Endodermal cell (in vitro differentiated cells): ENCODE measurements at regions not wholly inside any gene's neighbourhood (a gene's known extent, or its start where the extent isn't known, plus 50 kb on each side); places are given as distances from the start of the nearest gene placed in this dataset.

Source experiments
- DNase-seq: peaks from one replicate; pipeline ENCODE4 v3.0.0-alpha.2; 2017
- H3K27ac ChIP-seq: 2 replicates; pipeline ENCODE4 v1.5.1; 2013; ENCODE audit warnings: mild to moderate bottlenecking, low read depth, low read length, moderate library complexity
- H3K27me3 ChIP-seq: 2 replicates; pipeline ENCODE4 v1.6.1; 2013; ENCODE audit warnings: mild to moderate bottlenecking, low read length, moderate library complexity; ENCODE audit not compliant: insufficient read depth, control insufficient read depth, poor library complexity, severe bottlenecking
- H3K36me3 ChIP-seq: 2 replicates; pipeline ENCODE4 v1.7.0; 2013; ENCODE audit warnings: mild to moderate bottlenecking, low read length, moderate library complexity; ENCODE audit not compliant: control insufficient read depth, insufficient read depth
- H3K4me1 ChIP-seq: one replicate; pipeline ENCODE4 v1.7.0; 2013; ENCODE audit warnings: low read length; ENCODE audit not compliant: control insufficient read depth, insufficient read depth
- H3K4me3 ChIP-seq: 2 replicates; pipeline ENCODE4 v1.5.1; 2013; ENCODE audit warnings: mild to moderate bottlenecking, low read length, moderate library complexity
- H3K9ac ChIP-seq: 2 replicates; pipeline ENCODE4 v1.6.1; 2013; ENCODE audit warnings: mild to moderate bottlenecking, low read length, moderate library complexity; ENCODE audit not compliant: poor library complexity, severe bottlenecking; ENCODE audit errors: extremely low read depth
- H3K9me3 ChIP-seq: 2 replicates; pipeline ENCODE4 v1.6.1; 2013; ENCODE audit warnings: mild to moderate bottlenecking, low read length, moderate library complexity; ENCODE audit not compliant: control insufficient read depth
- H3K27ac Mint-ChIP-seq: 2 replicates; pipeline ENCODE4 v1.8.0; 2020; ENCODE audit warnings: mixed read lengths
- H3K27me3 Mint-ChIP-seq: 2 replicates; pipeline ENCODE4 v1.8.0; 2021; ENCODE audit warnings: mild to moderate bottlenecking, mixed read lengths; ENCODE audit not compliant: insufficient read depth
- H3K36me3 Mint-ChIP-seq: 2 replicates; pipeline ENCODE4 v1.8.0; 2020; ENCODE audit warnings: low read depth, mixed read lengths
- H3K4me1 Mint-ChIP-seq: 2 replicates; pipeline ENCODE4 v1.8.0; 2020; ENCODE audit warnings: mixed read lengths
- H3K4me3 Mint-ChIP-seq: 2 replicates; pipeline ENCODE4 v1.8.0; 2020; ENCODE audit warnings: mild to moderate bottlenecking, moderate library complexity, mixed read lengths
- H3K9me3 Mint-ChIP-seq: 2 replicates; pipeline ENCODE4 v1.8.0; 2020; ENCODE audit warnings: mild to moderate bottlenecking, mixed read lengths
- WGBS, 2 experiments: methylation state at CpG; one replicate each; pipeline versions ENCODE4 v1.1.5 to v1.1.7; 2013; ENCODE audit warnings: missing lambda C conversion rate in 2 of 2, mixed read lengths in 1 of 2; ENCODE audit not compliant: insufficient coverage in 1 of 2, insufficient read length in 1 of 2; 5-methylcytosine and 5-hydroxymethylcytosine counted together
- TF ChIP-seq, protein P1 (sequence below): fragments of 200-600 bp; sonication (generic); conservative IDR thresholded peaks from 2 replicates; pipeline ENCODE4 v1.5.0; 2021; ENCODE audit warnings: antibody characterized with exemption, mild to moderate bottlenecking

- no peaks in the 10 kb centered on the region for H3K9me3 ChIP-seq
- H3K4me3 Mint-ChIP-seq, result no peak overlapping the region
- H3K4me3 ChIP-seq, result no peak overlapping the region
- H3K27ac Mint-ChIP-seq, result no peak overlapping the region
- H3K27me3 ChIP-seq, result peaks cover 8% of the 10 kb centered on the region
- 89 to 90% methylated on average over 9 to 13 of the region's 13 CpGs for WGBS, 2 experiments
- H3K4me1 ChIP-seq, result no peaks in the 10 kb centered on the region
- H3K27ac ChIP-seq, result no peak overlapping the region
- TF ChIP-seq, protein P1, sequence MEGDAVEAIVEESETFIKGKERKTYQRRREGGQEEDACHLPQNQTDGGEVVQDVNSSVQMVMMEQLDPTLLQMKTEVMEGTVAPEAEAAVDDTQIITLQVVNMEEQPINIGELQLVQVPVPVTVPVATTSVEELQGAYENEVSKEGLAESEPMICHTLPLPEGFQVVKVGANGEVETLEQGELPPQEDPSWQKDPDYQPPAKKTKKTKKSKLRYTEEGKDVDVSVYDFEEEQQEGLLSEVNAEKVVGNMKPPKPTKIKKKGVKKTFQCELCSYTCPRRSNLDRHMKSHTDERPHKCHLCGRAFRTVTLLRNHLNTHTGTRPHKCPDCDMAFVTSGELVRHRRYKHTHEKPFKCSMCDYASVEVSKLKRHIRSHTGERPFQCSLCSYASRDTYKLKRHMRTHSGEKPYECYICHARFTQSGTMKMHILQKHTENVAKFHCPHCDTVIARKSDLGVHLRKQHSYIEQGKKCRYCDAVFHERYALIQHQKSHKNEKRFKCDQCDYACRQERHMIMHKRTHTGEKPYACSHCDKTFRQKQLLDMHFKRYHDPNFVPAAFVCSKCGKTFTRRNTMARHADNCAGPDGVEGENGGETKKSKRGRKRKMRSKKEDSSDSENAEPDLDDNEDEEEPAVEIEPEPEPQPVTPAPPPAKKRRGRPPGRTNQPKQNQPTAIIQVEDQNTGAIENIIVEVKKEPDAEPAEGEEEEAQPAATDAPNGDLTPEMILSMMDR, result no peak
- no peak overlapping the region for H3K9ac ChIP-seq
- DNase-seq, result peak; percentile 19
- no peaks in the 10 kb centered on the region for H3K36me3 ChIP-seq
- H3K36me3 Mint-ChIP-seq, result no peaks in the 10 kb centered on the region
- peaks cover 25% of the 10 kb centered on the region for H3K4me1 Mint-ChIP-seq
- H3K9me3 Mint-ChIP-seq, result no peaks in the 10 kb centered on the region
- peaks cover 15% of the 10 kb centered on the region for H3K27me3 Mint-ChIP-seq
Measured at GRCh38 chr20:23287354-23288190, 63.0 kb upstream of the NXT1 start.

- Histone ChIP-seq H3K27me3 (peaks cover 8% of the 10 kb centered on the region), H3K4me1 (no peaks in the 10 kb centered on the region), H3K9me3 (no peaks in the 10 kb centered on the region), H3K9ac (no peak overlapping the region), H3K36me3 (no peaks in the 10 kb centered on the region), H3K4me3 (no peak overlapping the region), H3K27ac (no peak overlapping the region)
- H3K27ac Mint-ChIP-seq, result no peak overlapping the region
- no peaks in the 10 kb centered on the region for H3K9me3 Mint-ChIP-seq
- H3K27me3 Mint-ChIP-seq, result peaks cover 15% of the 10 kb centered on the region
- peak; percentile 29 for DNase-seq
- peaks cover 25% of the 10 kb centered on the region for H3K4me1 Mint-ChIP-seq
- TF ChIP-seq, protein P1, result no peak
- H3K36me3 Mint-ChIP-seq, result no peaks in the 10 kb centered on the region
- no peak overlapping the region for H3K4me3 Mint-ChIP-seq
- 90 to 97% methylated on average over 5 to 8 of the region's 8 CpGs for WGBS, 2 experiments
Measured at GRCh38 chr20:23286346-23286745, 64.2 kb upstream of the NXT1 start.

DNA sequence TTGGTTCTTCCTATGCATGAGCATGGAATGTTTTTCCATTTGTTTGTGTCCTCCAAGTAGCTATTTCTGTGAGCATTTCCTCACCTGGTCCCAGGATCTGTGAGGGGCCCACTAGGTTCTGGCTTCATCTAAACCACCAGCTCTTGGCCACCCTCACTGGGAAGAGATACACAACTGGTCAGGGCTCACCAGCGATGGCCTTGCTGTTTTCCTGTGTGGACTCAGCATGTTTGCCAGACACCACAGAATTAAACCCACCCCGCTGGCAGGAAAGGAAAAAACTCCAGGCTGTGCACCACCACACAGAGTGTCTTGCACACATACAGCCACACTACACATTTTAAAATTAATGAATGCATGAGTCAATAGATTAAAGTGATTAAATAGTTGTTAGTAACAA lies 65.1 kb upstream of the NXT1 start:
- Histone ChIP-seq H3K4me3 (no peak overlapping the region), H3K9me3 (no peaks in the 10 kb centered on the region), H3K9ac (no peak overlapping the region), H3K27me3 (peaks cover 8% of the 10 kb centered on the region), H3K36me3 (no peaks in the 10 kb centered on the region), H3K4me1 (no peaks in the 10 kb centered on the region), H3K27ac (no peak overlapping the region)
- DNase-seq, result no peak
- H3K27ac Mint-ChIP-seq, result no peak overlapping the region
- H3K27me3 Mint-ChIP-seq, result peaks cover 8% of the 10 kb centered on the region
- TF ChIP-seq, protein P1, result no peak
- H3K36me3 Mint-ChIP-seq, result no peaks in the 10 kb centered on the region
- peaks cover 25% of the 10 kb centered on the region for H3K4me1 Mint-ChIP-seq
- WGBS, 2 experiments, result 96% methylated on average over 2 of the region's 2 CpGs; no CpG with 5 or more reads in 1 of the 2 experiments
- no peaks in the 10 kb centered on the region for H3K9me3 Mint-ChIP-seq
- no peak overlapping the region for H3K4me3 Mint-ChIP-seq
